Small intestine (tissue), 7 donors: ENCODE measurements at regions not wholly inside any gene's neighbourhood (a gene's known extent, or its start where the extent isn't known, plus 50 kb on each side); places are given as distances from the start of the nearest gene placed in this dataset.

ENCODE experiments used
- DNase-seq, 2 donors: peaks; one replicate each; pipeline versions ENCODE4 v3.0.0 to v3.0.0-alpha.2; 2013
- FAIRE-seq: peaks from 2 replicates; lab custom pipeline; 2012; peaks lifted over from hg19 to GRCh38; lab: Jason Lieb, UNC
- H3K27ac ChIP-seq, 3 donors: one replicate each; pipeline ENCODE4 v1.5.1; 2013; ENCODE audit warnings: low read length in 2 of 3, mild to moderate bottlenecking in 2 of 3, control low read depth in 1 of 3, inconsistent platforms in 1 of 3, low read depth in 1 of 3, moderate library complexity in 1 of 3
- H3K27me3 ChIP-seq, 3 donors: one replicate each; pipeline ENCODE4 v1.6.1; 2013; ENCODE audit warnings: low read length in 3 of 3, inconsistent platforms in 1 of 3; ENCODE audit not compliant: control insufficient read depth in 3 of 3, insufficient read depth in 3 of 3
- H3K36me3 ChIP-seq, 3 donors: one replicate each; pipeline ENCODE4 v1.6.1; 2013; ENCODE audit warnings: low read length in 3 of 3, inconsistent platforms in 1 of 3, low read depth in 1 of 3, mild to moderate bottlenecking in 1 of 3, moderate library complexity in 1 of 3; ENCODE audit not compliant: control insufficient read depth in 3 of 3, insufficient read depth in 2 of 3
- H3K4me1 ChIP-seq, 3 donors: one replicate each; pipeline ENCODE4 v1.6.1; 2013; ENCODE audit warnings: low read length in 2 of 3, inconsistent platforms in 1 of 3, low read depth in 1 of 3, mild to moderate bottlenecking in 1 of 3, moderate library complexity in 1 of 3; ENCODE audit not compliant: control insufficient read depth in 3 of 3, insufficient read depth in 2 of 3
- H3K4me3 ChIP-seq, 3 donors: one replicate each; pipeline ENCODE4 v1.5.1; 2013; ENCODE audit warnings: low read length in 3 of 3, control low read depth in 1 of 3, inconsistent platforms in 1 of 3, low read depth in 1 of 3, mild to moderate bottlenecking in 1 of 3, moderate library complexity in 1 of 3
- H3K9me3 ChIP-seq, 2 donors: one replicate each; pipeline ENCODE4 v1.6.1; 2013; ENCODE audit warnings: low read depth in 1 of 2, low read length in 1 of 2; ENCODE audit not compliant: control insufficient read depth in 2 of 2, insufficient read depth in 1 of 2
- WGBS, 3 donors: extraction: QIAGEN DNeasy Blood & Tissue Kit; methylation state at CpG; one replicate each; pipeline ENCODE4 v1.1.7; 2013; 5-methylcytosine and 5-hydroxymethylcytosine counted together
- donor health status: healthy with polysubstance abuse.
- donor health status: control.
- donor health status: control.
- donor health status: Bipolar disorder and iron deficiency.
- donor health status: healthy.

- no peak for DNase-seq
- Histone ChIP-seq H3K4me3 (no peak overlapping the region), H3K27ac (no peak overlapping the region), H3K9me3 (no peaks in the 10 kb centered on the region), H3K27me3 (no peaks in the 10 kb centered on the region), H3K4me1 (no peaks in the 10 kb centered on the region), H3K36me3 (no peaks in the 10 kb centered on the region)
- FAIRE-seq, result no peak
- WGBS, 3 donors, result 81 to 97% (median 94%) methylated on average over 3 of the region's 3 CpGs
Measured at GRCh38 chr7:25759748-25760147, 392.2 kb upstream of the NFE2L3 start.

GRCh38 chr7:25762511-25763462 is 389.2 kb upstream of the NFE2L3 start:
- FAIRE-seq (no peak), DNase-seq (no peak)
- H3K27ac ChIP-seq, result no peak overlapping the region
- H3K27me3 ChIP-seq, result peaks cover 0 to 2% (median 0%) of the 10 kb centered on the region in 3 donors
- no peaks in the 10 kb centered on the region for H3K9me3 ChIP-seq
- H3K4me1 ChIP-seq, result no peaks in the 10 kb centered on the region
- no peak overlapping the region for H3K4me3 ChIP-seq
- 62 to 80% (median 64%) methylated on average over 12 of the region's 12 CpGs for WGBS, 3 donors
- no peaks in the 10 kb centered on the region for H3K36me3 ChIP-seq

GRCh38 chr7:25763463-25763860 is 388.5 kb upstream of the NFE2L3 start:
- Histone ChIP-seq H3K4me1 (no peaks in the 10 kb centered on the region), H3K27ac (no peak overlapping the region), H3K4me3 (no peak overlapping the region), H3K36me3 (no peaks in the 10 kb centered on the region), H3K27me3 (peaks cover 0 to 2% (median 1%) of the 10 kb centered on the region in 3 donors), H3K9me3 (no peaks in the 10 kb centered on the region)
- FAIRE-seq (no peak), DNase-seq (no peak)
- whole genome bisulfite sequencing, 3 donors, result 55 to 59% (median 59%) methylated on average over 3 of the region's 3 CpGs

- H3K27ac ChIP-seq, result no peak overlapping the region
- no peak for FAIRE-seq
Measured at GRCh38 chr7:25765110-25765655, 386.8 kb upstream of the NFE2L3 start.

GRCh38 chr7:25770235-25770634 is 381.8 kb upstream of the NFE2L3 start:
- Histone ChIP-seq H3K4me3 (no peak overlapping the region), H3K36me3 (no peaks in the 10 kb centered on the region), H3K27me3 (peaks cover 0 to 2% (median 2%) of the 10 kb centered on the region in 3 donors), H3K27ac (no peak overlapping the region), H3K9me3 (no peaks in the 10 kb centered on the region), H3K4me1 (no peaks in the 10 kb centered on the region)
- 65 to 79% (median 75%) methylated on average over 4 of the region's 4 CpGs for WGBS, 3 donors
- FAIRE-seq (no peak), DNase-seq (no peak)

More at GRCh38 chr7:25765110-25765655, 386.8 kb upstream of the NFE2L3 start:
- DNase-seq, result no peak
- Histone ChIP-seq H3K4me1 (no peaks in the 10 kb centered on the region), H3K36me3 (no peaks in the 10 kb centered on the region), H3K4me3 (no peak overlapping the region), H3K9me3 (no peaks in the 10 kb centered on the region), H3K27me3 (peaks cover 0 to 2% (median 2%) of the 10 kb centered on the region in 3 donors)
- 65 to 73% (median 69%) methylated on average over 2 of the region's 2 CpGs for WGBS, 3 donors

- H3K4me3 ChIP-seq, result no peak overlapping the region
- no peak for FAIRE-seq
- H3K9me3 ChIP-seq, result no peaks in the 10 kb centered on the region
- H3K4me1 ChIP-seq, result no peaks in the 10 kb centered on the region
- no peak overlapping the region for H3K27ac ChIP-seq
- peaks cover 0 to 2% (median 2%) of the 10 kb centered on the region in 3 donors for H3K27me3 ChIP-seq
- WGBS, 3 donors, result 76 to 86% (median 84%) methylated on average over 3 of the region's 3 CpGs
- DNase-seq, result no peak
- no peaks in the 10 kb centered on the region for H3K36me3 ChIP-seq
Measured at GRCh38 chr7:25770670-25771069, 381.3 kb upstream of the NFE2L3 start.

- WGBS, 3 donors, result 62 to 80% (median 65%) methylated on average over 4 of the region's 4 CpGs
- H3K4me3 ChIP-seq, result no peak overlapping the region
- DNase-seq (no peak), FAIRE-seq (no peak)
- H3K36me3 ChIP-seq, result no peaks in the 10 kb centered on the region
- H3K27ac ChIP-seq, result no peak overlapping the region
- H3K27me3 ChIP-seq, result peaks cover 0 to 2% (median 2%) of the 10 kb centered on the region in 3 donors
- H3K4me1 ChIP-seq, result no peaks in the 10 kb centered on the region
- no peaks in the 10 kb centered on the region for H3K9me3 ChIP-seq
Measured at GRCh38 chr7:25771491-25771890, 380.5 kb upstream of the NFE2L3 start.

GRCh38 chr7:25772802-25773201 is 379.2 kb upstream of the NFE2L3 start:
- no peak overlapping the region for H3K27ac ChIP-seq
- no peak overlapping the region for H3K4me3 ChIP-seq
- peaks cover 0 to 2% (median 0%) of the 10 kb centered on the region in 3 donors for H3K27me3 ChIP-seq
- no peaks in the 10 kb centered on the region for H3K4me1 ChIP-seq
- no peak for FAIRE-seq
- H3K36me3 ChIP-seq, result no peaks in the 10 kb centered on the region
- no peaks in the 10 kb centered on the region for H3K9me3 ChIP-seq
- 96 to 98% (median 96%) methylated on average over 4 of the region's 4 CpGs for WGBS, 3 donors
- no peak for DNase-seq
